ENCODE measurements at regions not wholly inside any gene's neighbourhood (a gene's known extent, or its start where the extent isn't known, plus 50 kb on each side); places are given as distances from the start of the nearest gene placed in this dataset.
"Not testable (repeated sequence)": the region's sequence is repeated elsewhere in the genome, so short reads cannot be mapped to it uniquely, and the experiment has no call there.

GRCh38 chr1:164459176-164459575, 99.8 kb upstream of the PBX1 start:
- not testable (repeated sequence) for TF ChIP-seq CTCF (conservative IDR thresholded peaks at IDR 0.05); ZFX (IDR thresholded peaks at IDR 0.05)
